Esophagus squamous epithelium (tissue), 4 donors: ENCODE measurements at regions not wholly inside any gene's neighbourhood (a gene's known extent, or its start where the extent isn't known, plus 50 kb on each side); places are given as distances from the start of the nearest gene placed in this dataset.

Source experiments
- CTCF ChIP-seq, 6 experiments: fragments of 450-650 bp in 4 of 6; fragments of 200-600 bp in 2 of 6; sonication (generic) in 2 of 6; IDR thresholded peaks; one replicate each; pipeline ENCODE4 v1.5.1; 2016 to 2019; ENCODE audit warnings: antibody characterized with exemption in 6 of 6, mild to moderate bottlenecking in 4 of 6, moderate library complexity in 4 of 6
- POLR2A ChIP-seq, 4 donors: fragments of 450-650 bp; IDR thresholded peaks; one replicate each; pipeline ENCODE4 v1.6.1; 2017; ENCODE audit warnings: antibody characterized with exemption in 4 of 4, mild to moderate bottlenecking in 4 of 4, moderate library complexity in 3 of 4

- no peak for TF ChIP-seq CTCF (IDR thresholded peaks at IDR 0.05)
- TF ChIP-seq POLR2A (IDR thresholded peaks at IDR 0.05) = no peak
Measured at GRCh38 chr1:67517046-67517445, 86.8 kb upstream of the SERBP1 start.
